ENCODE measurements at regions not wholly inside any gene's neighbourhood (a gene's known extent, or its start where the extent isn't known, plus 50 kb on each side); places are given as distances from the start of the nearest gene placed in this dataset.

- WGBS, 4 donors: 73 to 94% (median 85%) methylated on average over 2 to 8 of the region's 8 CpGs
- intact Hi-C loops (cut with DNase I): loop anchor here in 1 of 10 donors (5.0 kb wide), 1 partner anchor 53 kb away; no protein-coding TSS in a partner anchor
- no peak for DNase-seq
Measured at GRCh38 chr6:134730013-134730412, 219.9 kb downstream of the ALDH8A1 start.

GRCh38 chr6:134729561-134729960 lies 220.3 kb downstream of the ALDH8A1 start:
- Histone ChIP-seq H3K4me1 (peaks cover 0 to 11% (median 4%) of the 10 kb centered on the region in 12 donors), H3K36me3 (no peaks in the 10 kb centered on the region), H3K4me3 (no peak overlapping the region), H3K9me3 (no peaks in the 10 kb centered on the region), H3K27ac (no peak overlapping the region), H3K27me3 (no peaks in the 10 kb centered on the region)
- ATAC-seq: no peak
- TF ChIP-seq POLR2A (IDR thresholded peaks at IDR 0.05) (no peak), CTCF (IDR thresholded peaks at IDR 0.05) (no peak)
- no peak for DNase-seq
- intact Hi-C loops (cut with DNase I): loop anchor here in 6 of 10 donors (10.0 kb wide), 3 partner anchors 185 to 555 kb away; no protein-coding TSS in a partner anchor
- WGBS, 4 donors: 77 to 86% (median 82%) methylated on average over 4 of the region's 4 CpGs

More at GRCh38 chr6:134730013-134730412, 219.9 kb downstream of the ALDH8A1 start:
- Histone ChIP-seq H3K4me1 (peaks cover 0 to 7% (median under 1%) of the 10 kb centered on the region in 12 donors), H3K27me3 (no peaks in the 10 kb centered on the region), H3K9me3 (no peaks in the 10 kb centered on the region), H3K27ac (no peak overlapping the region), H3K36me3 (no peaks in the 10 kb centered on the region), H3K4me3 (no peak overlapping the region)
- TF ChIP-seq POLR2A (IDR thresholded peaks at IDR 0.05) (no peak), CTCF (IDR thresholded peaks at IDR 0.05) (no peak)
- ATAC-seq: no peak

GRCh38 chr6:134727081-134727480 lies 222.8 kb downstream of the ALDH8A1 start:
- H3K4me3 ChIP-seq: no peak overlapping the region
- ATAC-seq (no peak), DNase-seq (no peak)
- intact Hi-C loops (cut with DNase I): loop anchor here in 6 of 10 donors (10.0 kb wide), 3 partner anchors 182 to 552 kb away; no protein-coding TSS in a partner anchor
- no peaks in the 10 kb centered on the region for H3K9me3 ChIP-seq
- WGBS, 4 donors: 90 to 94% (median 93%) methylated on average over 2 of the region's 2 CpGs
- peaks cover 0 to 32% (median 20%) of the 10 kb centered on the region in 12 donors for H3K4me1 ChIP-seq
- no peaks in the 10 kb centered on the region for H3K27me3 ChIP-seq
- no peak overlapping the region for H3K27ac ChIP-seq
- no peak for TF ChIP-seq POLR2A (IDR thresholded peaks at IDR 0.05)
- no peak for TF ChIP-seq CTCF (IDR thresholded peaks at IDR 0.05)
- H3K36me3 ChIP-seq: no peaks in the 10 kb centered on the region

GRCh38 chr6:134725590-134725989 lies 224.3 kb downstream of the ALDH8A1 start:
- TF ChIP-seq CTCF (IDR thresholded peaks at IDR 0.05) (no peak), POLR2A (IDR thresholded peaks at IDR 0.05) (no peak)
- no peak for ATAC-seq
- H3K4me3 ChIP-seq: no peak overlapping the region
- peak overlapping the region in 5 of 12 donors; percentile 2 to 54 (median 48) for H3K27ac ChIP-seq
- 82 to 95% (median 90%) methylated on average over 1 of the region's 1 CpG for WGBS, 4 donors
- no peaks in the 10 kb centered on the region for H3K27me3 ChIP-seq
- H3K9me3 ChIP-seq: no peaks in the 10 kb centered on the region
- peaks cover 0 to 42% (median 29%) of the 10 kb centered on the region in 12 donors for H3K4me1 ChIP-seq
- H3K36me3 ChIP-seq: no peaks in the 10 kb centered on the region
- intact Hi-C loops (cut with DNase I): loop anchor here in 6 of 10 donors (10.0 kb wide), 3 partner anchors 181 to 551 kb away; no protein-coding TSS in a partner anchor
- no peak for DNase-seq

Measured in heart left ventricle (tissue), 16 donors.